HG03175 (cell line): ENCODE measurements at regions not wholly inside any gene's neighbourhood (a gene's known extent, or its start where the extent isn't known, plus 50 kb on each side); places are given as distances from the start of the nearest gene placed in this dataset.
"Not testable (repeated sequence)": the region's sequence is repeated elsewhere in the genome, so short reads cannot be mapped to it uniquely, and the experiment has no call there.

Source experiments
- ATAC-seq: cut with Tn5 transposase; IDR thresholded peaks from one replicate; pipeline ENCODE4 v1.9.1; 2021; ENCODE audit warnings: mild to moderate bottlenecking, moderate library complexity; ENCODE audit not compliant: unreplicated experiment

DNA sequence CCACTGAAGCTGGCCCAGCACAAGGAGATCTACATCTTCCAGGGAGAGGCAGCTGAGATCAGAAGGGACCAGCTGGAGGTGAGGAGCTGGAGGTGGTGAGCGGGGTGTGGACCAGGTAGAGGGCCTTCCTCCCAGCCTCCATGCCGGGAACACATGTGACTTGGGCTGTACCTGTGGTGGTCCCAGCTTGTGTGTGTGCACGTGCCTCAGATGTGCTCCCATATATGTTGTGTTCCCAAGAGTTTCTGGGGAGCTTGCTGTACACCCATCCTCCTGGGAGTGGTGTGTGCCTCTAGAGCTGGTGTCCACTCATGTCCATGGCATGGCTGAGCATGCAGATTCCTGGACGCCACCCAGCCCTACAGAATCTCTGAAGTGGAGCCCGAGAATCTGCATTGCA is 183.7 kb upstream of the AKAP13 start:
- ATAC-seq, result not testable (repeated sequence)

DNA sequence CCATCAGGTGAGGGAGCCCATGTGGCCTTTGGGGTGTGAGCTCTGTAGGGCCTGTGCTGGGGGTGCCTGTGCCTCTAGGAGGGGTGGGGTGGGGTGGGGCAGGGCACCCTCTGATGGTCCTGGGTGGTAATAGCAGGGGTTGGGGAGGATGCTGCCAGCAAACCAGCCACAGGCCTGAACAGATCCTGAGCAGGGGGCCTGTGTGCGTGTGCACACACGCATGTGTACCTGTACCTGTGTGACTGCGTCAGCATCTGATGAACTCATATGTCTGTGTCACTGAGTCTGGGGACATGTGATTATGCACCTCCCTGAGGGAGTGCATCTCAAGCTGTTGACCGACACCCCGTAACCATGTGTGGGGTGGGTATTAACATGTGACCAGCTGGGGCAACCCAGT is 182.8 kb upstream of the AKAP13 start:
- not testable (repeated sequence) for ATAC-seq

DNA sequence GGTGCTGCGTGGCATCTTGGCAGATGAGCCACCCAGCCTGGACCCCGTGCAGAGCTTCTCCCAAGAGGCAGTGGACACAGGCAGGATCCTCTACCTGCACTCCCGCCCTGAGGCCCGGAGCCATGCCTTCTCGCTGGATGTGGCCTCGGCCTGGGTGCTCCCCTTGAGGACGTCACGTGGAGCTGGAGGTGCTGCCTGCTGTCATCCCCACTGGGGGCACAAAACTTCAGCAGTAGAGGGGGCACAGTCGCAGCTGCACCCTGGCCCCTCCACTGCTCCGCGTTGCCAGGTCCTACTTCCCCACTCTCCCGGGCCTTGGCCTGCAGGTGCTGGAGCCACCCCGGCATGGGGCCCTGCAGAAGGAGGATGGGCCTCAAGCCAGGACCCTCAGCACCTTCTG is 182.0 kb upstream of the AKAP13 start:
- ATAC-seq, result not testable (repeated sequence)

DNA sequence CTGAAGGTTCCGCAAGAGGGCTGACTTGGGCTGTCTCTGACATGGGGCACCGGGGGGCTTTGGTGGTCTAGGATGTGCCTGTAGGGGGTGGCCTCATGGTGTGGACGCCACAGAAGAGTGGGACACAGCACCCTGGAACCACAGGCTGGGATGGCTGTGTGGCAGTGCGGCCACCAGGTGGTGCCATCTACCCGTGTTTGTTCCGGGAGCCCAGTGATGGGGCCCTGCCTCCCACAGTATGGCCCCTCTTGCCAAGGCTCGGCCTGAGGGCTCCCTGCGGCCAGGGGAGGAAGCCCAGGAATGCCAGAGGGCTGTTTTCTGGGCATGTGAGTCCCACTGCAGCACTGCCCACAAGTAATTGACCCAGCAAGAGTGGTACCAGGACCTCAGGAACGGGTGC is 180.2 kb upstream of the AKAP13 start:
- ATAC-seq, result peak; percentile 94

DNA sequence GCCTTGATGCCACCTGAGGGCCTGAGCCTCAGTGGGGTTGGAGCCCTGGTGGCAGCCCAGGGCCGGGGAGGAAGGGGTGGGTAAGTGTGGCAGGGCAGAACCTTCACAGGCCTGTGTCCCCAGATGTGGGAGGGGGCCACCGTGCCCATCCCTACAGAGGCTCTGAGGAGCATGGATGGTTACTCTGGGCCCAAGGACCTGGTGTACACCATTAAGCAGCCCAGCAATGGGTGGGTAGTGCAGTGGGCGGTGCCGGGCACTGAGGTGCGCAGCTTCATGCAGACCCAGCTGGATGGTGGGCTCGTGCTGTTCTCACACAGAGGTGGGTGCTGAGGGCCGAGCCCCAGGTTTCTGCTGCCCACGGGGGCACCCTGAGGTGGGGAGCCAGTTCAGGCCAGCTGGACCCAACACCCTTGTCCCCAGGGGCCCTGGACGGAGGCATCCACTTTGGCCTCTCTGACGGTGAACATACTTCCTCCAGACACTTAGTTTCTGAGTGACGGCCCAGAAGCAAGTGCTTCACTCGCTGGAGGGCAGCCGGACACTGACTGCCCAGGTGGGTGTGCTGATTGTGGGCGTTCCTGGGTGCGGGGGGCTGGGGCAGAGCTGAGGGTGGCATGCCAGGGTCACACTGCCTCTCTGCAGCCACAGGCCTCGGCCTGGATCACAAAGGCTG is 179.1 kb upstream of the AKAP13 start:
- not testable (repeated sequence) for ATAC-seq

DNA sequence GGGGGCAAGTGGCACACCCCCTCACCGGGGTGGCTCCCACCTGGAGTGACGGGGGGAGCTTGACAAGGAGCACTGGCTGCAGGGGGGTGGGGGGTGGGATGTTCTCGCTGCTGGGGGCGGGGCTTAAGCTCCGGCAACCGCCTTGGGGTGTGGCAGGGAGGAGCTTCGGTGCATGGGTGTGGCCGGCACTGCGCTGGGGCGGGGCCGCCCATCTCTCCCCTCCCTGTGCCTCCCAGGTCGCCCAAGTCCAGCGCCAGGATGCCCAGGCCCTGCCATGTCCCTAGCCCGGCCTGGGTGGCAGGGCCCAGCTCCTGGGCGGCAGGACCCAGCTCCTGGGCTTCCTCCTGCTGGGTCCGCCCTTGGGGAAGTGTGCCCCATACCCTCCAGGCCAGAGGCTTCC is 175.9 kb upstream of the AKAP13 start:
- ATAC-seq, result not testable (repeated sequence)

DNA sequence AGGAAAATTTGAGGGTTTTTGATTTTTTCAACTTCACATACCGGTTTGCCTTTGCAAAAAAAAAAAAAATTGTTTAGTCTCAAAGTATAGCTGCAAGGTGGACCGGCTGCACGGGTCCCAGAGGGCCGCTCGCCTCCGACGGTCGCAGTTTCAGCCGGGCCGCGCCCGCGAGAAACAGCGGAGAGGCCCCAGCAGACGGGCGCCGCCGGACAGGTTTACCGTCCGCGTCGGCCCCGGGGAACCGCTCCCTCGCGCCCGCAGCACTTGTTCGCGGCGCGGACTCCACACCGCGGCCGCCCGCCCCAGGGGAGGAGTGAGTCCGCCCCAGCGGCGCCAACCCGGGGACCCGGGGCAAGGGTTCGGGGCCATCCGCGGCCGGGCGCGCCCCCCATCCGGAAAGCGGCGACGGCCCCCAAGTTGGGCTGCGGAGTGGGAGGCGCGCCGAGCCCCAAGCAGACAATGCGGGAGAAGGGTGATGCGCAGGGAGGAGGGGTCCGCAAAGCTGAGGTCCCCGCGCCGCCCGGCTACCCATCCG is 146.5 kb upstream of the AKAP13 start:
- not testable (repeated sequence) for ATAC-seq

DNA sequence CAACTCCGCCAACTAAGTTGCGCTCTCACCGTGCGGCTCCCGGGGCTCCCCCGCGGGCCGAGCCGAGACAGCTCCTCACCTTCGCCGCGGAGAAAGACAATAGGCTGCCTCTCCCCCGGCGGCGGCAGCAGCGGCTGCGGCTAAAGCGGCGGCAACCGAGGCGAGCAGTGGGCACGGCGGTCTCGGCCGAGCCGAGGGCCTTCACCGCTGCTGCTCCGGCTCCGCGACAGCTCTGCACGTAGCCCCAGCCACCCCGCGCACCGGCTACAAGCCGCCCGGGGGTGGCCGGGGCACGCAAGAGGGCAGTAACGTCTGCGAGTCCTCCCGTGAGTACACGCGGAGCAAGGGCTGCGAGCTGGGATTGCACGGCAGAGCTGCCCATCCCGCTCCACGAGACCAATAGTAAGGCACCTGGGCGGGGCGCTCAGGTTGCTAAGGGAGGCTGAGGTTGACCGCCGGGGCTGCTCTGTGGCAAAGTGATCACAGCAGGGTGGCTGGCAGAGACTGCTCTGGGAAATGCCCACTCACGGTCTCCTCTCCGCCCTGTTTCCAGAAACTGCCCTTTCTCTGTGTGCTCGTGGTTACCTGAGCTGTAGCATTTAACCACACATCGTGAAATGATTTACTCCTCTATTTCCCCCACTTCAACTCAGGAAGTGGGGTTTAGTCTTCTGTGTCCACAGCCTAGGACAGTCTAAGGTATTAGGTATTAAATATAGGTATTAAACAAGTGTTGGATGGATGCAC is 145.8 kb upstream of the AKAP13 start:
- ATAC-seq, result not testable (repeated sequence)

DNA sequence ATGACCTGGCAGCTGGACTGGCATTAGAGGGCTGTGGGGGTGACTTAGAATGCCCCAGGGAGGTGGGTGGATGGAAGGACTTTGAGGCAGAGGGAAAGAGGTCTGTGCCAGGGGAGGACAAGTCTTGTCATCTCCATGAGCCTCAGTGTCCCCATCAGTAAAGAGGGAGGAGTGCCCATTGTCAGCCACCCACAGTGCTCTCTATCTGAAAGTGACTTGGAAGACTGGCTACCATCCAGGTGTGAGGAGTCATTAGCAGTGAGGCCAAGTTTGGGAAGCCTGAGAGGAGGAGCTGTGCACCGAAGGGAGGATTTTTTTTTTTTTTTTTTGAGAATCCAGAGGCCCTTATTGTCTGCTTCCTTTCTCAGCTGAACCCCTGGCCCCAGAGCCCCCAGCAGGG is 136.3 kb upstream of the AKAP13 start:
- not testable (repeated sequence) for ATAC-seq

DNA sequence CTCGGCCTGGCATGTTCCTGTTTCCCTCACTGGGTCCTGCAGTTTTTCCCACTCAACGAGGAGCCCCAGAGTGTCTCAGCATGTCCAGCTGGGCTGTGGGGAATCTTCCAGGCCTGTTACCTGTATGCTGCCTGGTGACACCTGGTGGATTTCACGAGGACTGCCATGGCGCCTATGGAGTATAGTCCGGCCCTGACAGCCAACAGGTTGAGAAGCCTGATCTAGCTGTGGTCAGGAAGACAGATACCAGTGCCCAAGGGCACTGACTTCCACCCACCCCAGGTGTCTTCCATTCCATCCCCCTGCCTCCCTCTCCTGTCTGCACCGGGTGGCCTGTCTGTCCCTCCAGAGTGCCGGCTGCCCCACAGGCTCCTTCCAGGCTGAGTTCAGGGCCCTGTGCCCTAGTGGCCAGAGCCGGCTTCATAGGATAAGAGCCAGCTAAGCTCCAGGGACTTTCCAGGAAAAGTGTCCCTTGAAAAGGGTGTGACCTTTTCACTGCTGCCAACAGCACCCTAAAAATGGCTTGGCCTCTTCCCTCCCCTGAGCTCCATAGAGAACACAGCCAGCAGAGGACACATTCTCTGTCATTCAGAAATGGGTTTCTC is 129.4 kb upstream of the AKAP13 start:
- not testable (repeated sequence) for ATAC-seq

DNA sequence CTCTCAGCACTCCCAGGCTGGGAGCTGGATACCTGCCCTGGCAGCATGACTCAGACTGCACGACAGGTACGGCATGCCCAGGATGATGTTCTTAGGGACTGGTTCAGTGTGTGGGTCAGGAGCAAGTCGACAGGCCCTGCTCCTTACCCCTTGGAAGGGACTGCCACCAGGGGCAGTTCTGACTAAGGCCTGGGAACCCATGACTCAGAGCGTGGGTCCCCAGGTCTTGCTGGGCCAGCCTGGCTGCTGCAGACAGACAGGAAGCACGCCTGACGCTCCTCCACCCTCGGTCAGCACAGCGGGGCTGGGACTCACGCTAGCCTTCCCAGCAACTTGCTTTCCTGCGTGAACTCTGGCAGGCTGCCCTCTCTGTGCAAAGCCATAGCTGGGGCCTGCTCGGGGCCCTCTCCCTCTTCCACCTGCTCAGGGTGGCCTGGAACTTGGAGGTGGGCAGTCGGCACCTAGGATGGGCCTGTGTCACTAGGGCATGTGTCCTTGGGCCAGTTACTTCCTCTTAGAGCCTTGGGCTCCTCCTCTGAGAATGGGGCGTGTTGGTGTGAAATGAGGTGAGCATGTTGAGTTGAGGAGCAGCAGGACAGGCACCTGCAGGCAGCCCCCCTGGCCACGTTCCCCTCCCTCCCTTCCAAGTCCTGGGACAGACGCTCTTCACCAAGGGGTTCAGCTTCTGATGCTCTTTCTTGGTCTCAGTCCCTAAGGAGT is 127.0 kb upstream of the AKAP13 start:
- peak; percentile 74 for ATAC-seq

DNA sequence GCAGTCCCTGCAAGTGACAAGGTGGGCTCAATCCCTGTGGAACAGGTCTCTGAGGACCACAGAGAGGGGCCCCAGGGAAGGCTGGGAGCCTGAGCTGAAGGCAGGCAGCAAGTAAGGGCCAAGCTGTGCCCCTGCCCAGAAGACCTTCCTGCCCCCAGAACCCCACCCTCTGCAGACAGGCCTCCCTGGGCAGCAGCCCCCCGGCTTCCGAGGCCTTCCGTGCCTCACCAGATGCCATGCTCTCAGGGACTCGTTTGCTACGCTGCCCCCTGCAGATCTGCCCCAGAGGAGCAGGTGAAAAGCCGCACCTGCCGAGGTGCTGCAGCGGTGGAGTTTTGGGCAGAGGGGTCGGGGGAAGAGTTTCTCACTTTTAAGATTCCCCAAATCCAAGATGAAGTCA is 125.4 kb upstream of the AKAP13 start:
- ATAC-seq, result not testable (repeated sequence)

DNA sequence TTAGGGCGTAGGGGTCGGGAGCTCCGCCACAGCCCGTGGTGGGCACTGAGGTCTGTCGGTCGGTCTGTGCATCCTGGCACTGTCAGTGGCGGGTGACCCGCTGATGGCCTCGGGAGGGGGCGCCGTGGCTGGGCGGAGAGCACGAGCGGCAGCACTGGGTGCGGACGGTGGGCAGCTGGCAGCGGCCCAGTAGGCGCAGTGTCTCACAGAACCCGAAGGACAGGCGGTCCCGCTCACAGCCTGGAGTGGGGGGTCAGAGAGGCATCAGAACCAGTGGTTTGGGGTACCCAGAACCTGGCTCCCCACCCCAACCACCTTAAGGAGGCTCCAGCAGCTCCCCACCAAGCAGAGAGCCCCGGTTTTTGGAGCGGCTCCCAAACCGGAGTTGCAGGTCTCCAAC is 124.9 kb upstream of the AKAP13 start:
- ATAC-seq, result not testable (repeated sequence)

DNA sequence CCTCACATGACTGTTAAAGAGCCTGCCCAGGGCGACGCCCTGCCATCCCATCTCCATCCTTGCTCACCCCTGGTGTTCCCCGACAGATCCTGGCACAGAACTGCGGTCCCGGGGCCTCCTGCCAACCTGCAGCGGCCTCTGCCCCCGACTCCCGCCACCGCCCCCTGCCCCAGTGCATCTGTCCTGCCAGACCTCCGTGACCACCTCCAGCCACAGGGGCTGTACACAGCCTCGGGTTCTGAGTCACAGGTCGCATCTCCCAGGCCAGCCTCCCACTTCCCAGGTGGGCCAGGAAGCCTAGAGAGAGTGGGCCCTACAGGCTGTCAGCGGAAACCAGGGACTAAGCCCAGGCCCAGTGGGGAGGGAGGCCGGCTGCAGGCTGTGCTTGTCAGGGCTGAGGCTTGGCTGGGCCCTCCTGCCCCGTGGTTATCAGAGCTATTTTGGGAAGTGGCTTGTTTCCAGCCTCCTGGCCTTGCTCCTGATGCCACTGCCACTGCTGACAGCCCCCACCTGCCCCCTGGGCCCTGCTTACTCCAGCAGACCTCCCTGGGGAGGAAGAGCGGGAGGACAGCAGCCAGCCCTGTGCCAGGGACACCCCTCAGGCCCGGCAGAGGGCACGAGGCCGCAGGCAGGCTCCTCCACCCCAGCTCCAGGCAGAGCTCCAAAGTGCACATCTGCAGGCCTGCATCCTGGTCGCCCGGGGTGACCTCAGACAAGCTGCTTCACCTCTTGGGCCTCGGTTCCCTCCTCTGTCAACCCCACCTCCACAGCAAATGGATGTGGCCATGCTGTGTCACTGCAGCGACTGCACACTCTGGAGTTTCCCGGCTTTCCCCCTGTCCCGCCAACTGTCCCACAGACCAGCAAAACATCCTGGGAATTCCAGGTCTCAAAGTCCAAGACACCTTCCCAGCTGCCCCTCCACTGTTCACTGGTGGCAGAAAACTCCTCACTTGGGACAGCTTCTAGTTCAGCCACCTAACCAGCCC is 124.1 kb upstream of the AKAP13 start:
- not testable (repeated sequence) for ATAC-seq

DNA sequence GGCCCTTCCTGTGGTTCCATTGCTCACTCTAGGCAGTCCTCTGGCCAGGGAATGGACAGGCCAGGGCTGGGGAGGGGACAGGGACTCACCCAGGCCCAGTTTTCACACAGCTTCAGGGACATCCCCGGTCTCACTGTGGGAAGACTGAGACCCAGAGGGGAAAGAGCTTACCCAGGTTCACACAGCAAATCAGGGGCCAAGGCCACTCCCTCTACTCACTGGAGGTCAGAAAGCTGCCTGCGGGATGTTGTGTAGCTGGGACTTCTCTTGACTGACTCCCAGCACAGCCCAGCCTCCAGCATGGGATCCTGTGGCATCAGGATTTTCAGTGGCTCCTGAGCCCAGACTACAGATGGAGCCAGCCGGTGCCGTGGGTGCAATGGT is 122.3 kb upstream of the AKAP13 start:
- peak; percentile 2 for ATAC-seq

DNA sequence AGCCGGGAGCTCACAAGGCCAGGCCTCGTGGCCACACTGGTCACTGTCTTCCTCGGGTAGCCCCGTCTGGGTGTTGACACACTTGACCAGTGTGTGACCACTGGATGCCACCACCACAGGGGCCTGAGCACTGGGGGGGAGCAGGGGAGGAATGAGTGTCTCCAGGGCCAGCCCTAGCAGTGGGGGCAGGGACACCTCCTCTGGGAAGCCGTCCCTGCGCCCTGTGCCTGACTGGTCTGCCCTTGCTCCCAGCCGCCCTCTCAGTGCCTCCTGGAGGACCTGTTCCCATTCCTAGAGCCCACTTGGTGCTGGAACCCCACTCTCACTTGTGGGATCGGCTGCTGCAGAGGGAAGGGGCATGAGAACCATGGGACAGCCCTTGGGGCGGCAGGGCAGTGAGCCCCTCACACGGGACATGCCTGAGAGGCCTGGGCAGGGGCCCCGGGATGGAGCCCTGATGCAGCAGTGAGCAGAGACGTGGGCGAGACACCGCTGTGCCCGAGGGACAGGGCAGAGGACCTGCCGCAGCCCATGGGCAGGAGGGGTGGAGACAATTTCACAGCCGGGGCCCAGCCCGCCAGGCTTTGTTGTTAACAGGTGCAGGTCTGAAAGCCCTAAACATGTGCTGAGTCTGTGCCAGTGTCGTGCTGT is 121.7 kb upstream of the AKAP13 start:
- not testable (repeated sequence) for ATAC-seq

DNA sequence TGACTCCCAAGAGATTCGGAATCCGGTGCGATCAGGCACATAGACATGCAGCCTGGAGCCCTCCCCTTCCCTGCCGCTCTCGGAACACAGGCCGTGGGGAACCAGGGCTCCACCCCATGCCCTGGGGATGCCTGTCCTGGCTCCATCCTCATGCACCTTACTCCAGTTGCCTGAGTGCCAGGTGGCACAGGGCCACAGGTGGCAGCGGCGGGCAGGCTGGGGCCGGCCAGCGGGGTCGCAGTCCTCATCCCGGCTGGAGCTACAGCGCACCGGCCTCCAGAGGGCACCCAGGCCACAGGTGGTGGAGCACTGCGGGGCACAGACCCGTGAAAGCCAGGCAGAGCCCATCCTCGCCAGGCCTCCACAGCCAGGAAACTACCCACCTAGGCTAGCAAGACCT is 119.9 kb upstream of the AKAP13 start:
- ATAC-seq, result not testable (repeated sequence)

DNA sequence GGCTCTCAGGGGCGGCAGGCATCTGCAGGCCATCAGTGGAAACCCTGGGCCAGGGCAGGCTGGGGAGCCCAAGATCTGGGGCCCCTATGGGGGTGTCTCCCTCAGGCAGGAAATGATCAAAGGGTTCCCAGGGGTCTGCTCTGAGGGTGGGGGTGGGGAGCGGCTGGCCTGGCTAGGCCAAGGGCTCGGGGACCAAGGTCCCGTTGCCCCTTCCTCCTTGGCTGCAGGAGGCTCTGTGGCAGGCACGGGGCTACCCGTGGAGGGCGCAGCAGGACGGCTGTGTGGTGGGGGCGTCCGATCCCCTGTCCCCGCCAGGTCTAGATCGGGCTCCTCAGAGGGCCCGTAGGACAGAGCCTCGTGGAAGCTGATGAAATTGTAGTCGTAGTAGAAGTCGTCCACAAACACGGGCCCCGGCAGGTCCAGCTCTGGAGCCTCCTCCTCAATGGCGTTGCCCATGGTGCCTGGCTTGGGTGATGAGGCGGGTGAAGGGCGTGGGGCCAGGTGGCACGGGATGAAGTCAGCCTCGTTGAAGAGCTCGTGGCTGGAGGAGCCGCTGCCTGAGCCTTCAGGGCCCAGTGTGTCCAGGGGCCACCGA is 117.8 kb upstream of the AKAP13 start:
- not testable (repeated sequence) for ATAC-seq

DNA sequence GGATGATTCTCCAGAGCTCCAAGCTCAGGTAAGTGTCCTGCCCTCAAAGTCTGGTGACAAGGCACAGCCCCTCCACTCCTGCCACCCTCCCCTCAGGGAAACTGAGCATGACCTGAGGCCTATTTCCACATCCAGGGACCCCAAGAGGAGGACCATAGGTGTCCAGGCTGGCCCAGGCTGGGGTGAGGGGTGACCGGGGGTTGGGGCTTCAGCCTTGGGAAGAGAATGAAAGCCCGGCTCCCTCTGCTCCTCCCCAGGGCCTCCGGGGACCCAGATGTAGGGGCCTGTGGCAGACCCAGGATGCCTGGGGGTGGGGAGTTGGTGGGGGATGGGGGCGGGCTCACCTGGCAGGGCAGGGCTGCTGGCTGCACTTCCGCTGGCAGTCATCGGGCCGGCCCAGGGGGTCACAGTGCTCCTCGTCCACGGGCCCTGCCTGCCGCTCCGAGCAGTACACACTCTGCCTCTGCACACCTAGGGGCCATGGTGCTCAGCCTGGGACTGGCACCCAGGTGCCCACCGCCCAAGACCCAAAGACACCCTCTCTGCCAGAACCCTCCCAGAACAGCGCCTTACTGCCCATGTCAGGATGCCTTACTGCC is 116.5 kb upstream of the AKAP13 start:
- not testable (repeated sequence) for ATAC-seq
